PC-3 (cell line): ENCODE measurements at regions not wholly inside any gene's neighbourhood (a gene's known extent, or its start where the extent isn't known, plus 50 kb on each side); places are given as distances from the start of the nearest gene placed in this dataset.

Source experiments
- CTCF ChIP-seq: fragments of 300-600 bp; sonication (generic); conservative IDR thresholded peaks from 2 replicates; pipeline ENCODE4 v1.5.1; 2017; ENCODE audit warnings: antibody characterized with exemption, low read depth, mild to moderate bottlenecking, low read length
- EZH2 ChIP-seq: fragments of 300-600 bp; sonication (generic); IDR thresholded peaks from one replicate; pipeline ENCODE4 v1.6.1; 2017; ENCODE audit warnings: antibody characterized with exemption, mild to moderate bottlenecking, low read length; ENCODE audit not compliant: unreplicated experiment
- EZH2phosphoT487 ChIP-seq: fragments of 300-600 bp; sonication (generic); IDR thresholded peaks from 2 replicates; pipeline ENCODE4 v1.6.1; 2018; ENCODE audit warnings: mild to moderate bottlenecking, antibody characterized with exemption, low read length, borderline replicate concordance

- no peak for TF ChIP-seq CTCF
- no peak for TF ChIP-seq EZH2
- no peak for TF ChIP-seq EZH2phosphoT487
These were observed 263.1 kb downstream of the PTTG2 start for GRCh38 chr4:38223306-38223705.
